ENCODE measurements at regions not wholly inside any gene's neighbourhood (a gene's known extent, or its start where the extent isn't known, plus 50 kb on each side); places are given as distances from the start of the nearest gene placed in this dataset.
"Not testable (repeated sequence)": the region's sequence is repeated elsewhere in the genome, so short reads cannot be mapped to it uniquely, and the experiment has no call there.

GRCh38 chr13:55029280-55029679 lies 2000.7 kb downstream of the OLFM4 start (continued):
- TF ChIP-seq CSRNP3 (CRISPR knock-in tag; IDR thresholded peaks at IDR 0.05) (no peak), TCF4 (CRISPR knock-in tag; IDR thresholded peaks at IDR 0.05; ENCODE audit: borderline replicate concordance) (no peak), ZNF70 (CRISPR knock-in tag; IDR thresholded peaks at IDR 0.05) (no peak), SNAI2 (CRISPR knock-in tag; IDR thresholded peaks at IDR 0.05) (no peak)

- ATAC-seq, result no peak
- TF ChIP-seq ISL1 (CRISPR knock-in tag; IDR thresholded peaks at IDR 0.05) (no peak), TOX (CRISPR knock-in tag; IDR thresholded peaks at IDR 0.05; ENCODE audit: borderline replicate concordance) (no peak), CSDC2 (CRISPR knock-in tag; IDR thresholded peaks at IDR 0.05) (no peak), ZFP3 (CRISPR knock-in tag; IDR thresholded peaks at IDR 0.05) (no peak), PPARA (CRISPR knock-in tag; IDR thresholded peaks at IDR 0.05; ENCODE audit: borderline replicate concordance) (no peak), ZFP30 (CRISPR knock-in tag; IDR thresholded peaks at IDR 0.05) (no peak), BACH2 (CRISPR knock-in tag; IDR thresholded peaks at IDR 0.05; ENCODE audit: borderline replicate concordance) (no peak), ESRRG (CRISPR knock-in tag; IDR thresholded peaks at IDR 0.05) (no peak), ARNTL (CRISPR knock-in tag; IDR thresholded peaks at IDR 0.05; ENCODE audit: borderline replicate concordance, low read depth) (no peak), SNAI2 (CRISPR knock-in tag; IDR thresholded peaks at IDR 0.05) (no peak), OSR1 (CRISPR knock-in tag; IDR thresholded peaks at IDR 0.05) (no peak), TSHZ2 (CRISPR knock-in tag; IDR thresholded peaks at IDR 0.05) (no peak), ZNF70 (CRISPR knock-in tag; IDR thresholded peaks at IDR 0.05) (no peak)
These were observed 2009.6 kb downstream of the OLFM4 start for GRCh38 chr13:55038230-55038629.

- ATAC-seq, result not testable (repeated sequence)
These were observed 2025.4 kb downstream of the OLFM4 start for GRCh38 chr13:55053891-55054550.

GRCh38 chr13:55055666-55056065 lies 2027.1 kb downstream of the OLFM4 start:
- not testable (repeated sequence) for ATAC-seq

- no peak for ATAC-seq
- TF ChIP-seq RARB (CRISPR knock-in tag; IDR thresholded peaks at IDR 0.05) (no peak), ZC3H10 (CRISPR knock-in tag; IDR thresholded peaks at IDR 0.05) (no peak), ISL1 (CRISPR knock-in tag; IDR thresholded peaks at IDR 0.05) (no peak), TCF4 (CRISPR knock-in tag; IDR thresholded peaks at IDR 0.05; ENCODE audit: borderline replicate concordance) (no peak), TOX (CRISPR knock-in tag; IDR thresholded peaks at IDR 0.05; ENCODE audit: borderline replicate concordance) (no peak), GLIS3 (CRISPR knock-in tag; IDR thresholded peaks at IDR 0.05) (no peak), ARNTL (CRISPR knock-in tag; IDR thresholded peaks at IDR 0.05; ENCODE audit: borderline replicate concordance, low read depth) (no peak), SNAI2 (CRISPR knock-in tag; IDR thresholded peaks at IDR 0.05) (no peak), POU6F1 (CRISPR knock-in tag; IDR thresholded peaks at IDR 0.05; ENCODE audit: borderline replicate concordance, low read depth) (no peak), ZNF8 (CRISPR knock-in tag; IDR thresholded peaks at IDR 0.05) (no peak)
These were observed 2034.0 kb downstream of the OLFM4 start for GRCh38 chr13:55062662-55063061.

- ATAC-seq, result no peak
- TF ChIP-seq ZNF8 (CRISPR knock-in tag; IDR thresholded peaks at IDR 0.05) (no peak), CREB5 (CRISPR knock-in tag; IDR thresholded peaks at IDR 0.05; ENCODE audit: low read depth) (no peak), SNAI2 (CRISPR knock-in tag; IDR thresholded peaks at IDR 0.05) (no peak), ZFP30 (CRISPR knock-in tag; IDR thresholded peaks at IDR 0.05) (no peak), PPARA (CRISPR knock-in tag; IDR thresholded peaks at IDR 0.05; ENCODE audit: borderline replicate concordance) (no peak), PATZ1 (CRISPR knock-in tag; IDR thresholded peaks at IDR 0.05; ENCODE audit: borderline replicate concordance) (no peak), POU6F1 (CRISPR knock-in tag; IDR thresholded peaks at IDR 0.05; ENCODE audit: borderline replicate concordance, low read depth) (no peak), ZNF565 (CRISPR knock-in tag; conservative IDR thresholded peaks at IDR 0.05; ENCODE audit: low read depth) (no peak)
These were observed 2039.3 kb downstream of the OLFM4 start for GRCh38 chr13:55067946-55068345.
